ENCODE measurements at regions not wholly inside any gene's neighbourhood (a gene's known extent, or its start where the extent isn't known, plus 50 kb on each side); places are given as distances from the start of the nearest gene placed in this dataset.
"Not testable (repeated sequence)": the region's sequence is repeated elsewhere in the genome, so short reads cannot be mapped to it uniquely, and the experiment has no call there.

- H3K36me3 ChIP-seq (ENCODE audit: control insufficient read depth, insufficient read depth, low read length); H3K27me3 ChIP-seq (ENCODE audit: control insufficient read depth, insufficient read depth, low read length); H3K9ac ChIP-seq (ENCODE audit: low read length); H3K4me3 ChIP-seq (ENCODE audit: low read length); H3K27ac ChIP-seq (ENCODE audit: low read depth, low read length); H3K4me1 ChIP-seq (ENCODE audit: control insufficient read depth, insufficient read depth, low read length): not testable (repeated sequence)
These were observed 171.9 kb downstream of the GALR1 start for GRCh38 chr18:77421546-77421945.

GRCh38 chr18:77422974-77423867, 173.6 kb downstream of the GALR1 start:
- Histone ChIP-seq H3K4me1 (ENCODE audit: control insufficient read depth, insufficient read depth, low read length) (no peaks in the 10 kb centered on the region), H3K27ac (ENCODE audit: low read depth, low read length) (no peak overlapping the region), H3K4me3 (ENCODE audit: low read length) (no peak overlapping the region), H3K9ac (ENCODE audit: low read length) (no peak overlapping the region), H3K27me3 (ENCODE audit: control insufficient read depth, insufficient read depth, low read length) (no peaks in the 10 kb centered on the region), H3K36me3 (ENCODE audit: control insufficient read depth, insufficient read depth, low read length) (no peaks in the 10 kb centered on the region)

- Histone ChIP-seq H3K36me3 (ENCODE audit: control insufficient read depth, insufficient read depth, low read length) (no peaks in the 10 kb centered on the region), H3K4me3 (ENCODE audit: low read length) (no peak overlapping the region), H3K27me3 (ENCODE audit: control insufficient read depth, insufficient read depth, low read length) (no peaks in the 10 kb centered on the region), H3K27ac (ENCODE audit: low read depth, low read length) (no peak overlapping the region), H3K9ac (ENCODE audit: low read length) (no peak overlapping the region), H3K4me1 (ENCODE audit: control insufficient read depth, insufficient read depth, low read length) (no peaks in the 10 kb centered on the region)
These were observed 183.4 kb downstream of the GALR1 start for GRCh38 chr18:77433076-77433475.

- Histone ChIP-seq H3K4me1 (ENCODE audit: control insufficient read depth, insufficient read depth, low read length) (no peaks in the 10 kb centered on the region), H3K4me3 (ENCODE audit: low read length) (no peak overlapping the region), H3K36me3 (ENCODE audit: control insufficient read depth, insufficient read depth, low read length) (no peaks in the 10 kb centered on the region), H3K27me3 (ENCODE audit: control insufficient read depth, insufficient read depth, low read length) (no peaks in the 10 kb centered on the region), H3K27ac (ENCODE audit: low read depth, low read length) (no peak overlapping the region), H3K9ac (ENCODE audit: low read length) (no peak overlapping the region)
These were observed 190.2 kb downstream of the GALR1 start for GRCh38 chr18:77439888-77440287.

GRCh38 chr18:77442393-77442792, 192.7 kb downstream of the GALR1 start:
- no peaks in the 10 kb centered on the region for H3K27me3 ChIP-seq (ENCODE audit: control insufficient read depth, insufficient read depth, low read length)
- H3K4me1 ChIP-seq (ENCODE audit: control insufficient read depth, insufficient read depth, low read length) = no peaks in the 10 kb centered on the region
- H3K27ac ChIP-seq (ENCODE audit: low read depth, low read length) = no peak overlapping the region
- no peak overlapping the region for H3K9ac ChIP-seq (ENCODE audit: low read length)
- no peak overlapping the region for H3K4me3 ChIP-seq (ENCODE audit: low read length)
- H3K36me3 ChIP-seq (ENCODE audit: control insufficient read depth, insufficient read depth, low read length) = no peaks in the 10 kb centered on the region

GRCh38 chr18:77444385-77444784, 194.7 kb downstream of the GALR1 start:
- H3K36me3 ChIP-seq (ENCODE audit: control insufficient read depth, insufficient read depth, low read length) = no peaks in the 10 kb centered on the region
- H3K9ac ChIP-seq (ENCODE audit: low read length) = no peak overlapping the region
- no peak overlapping the region for H3K27ac ChIP-seq (ENCODE audit: low read depth, low read length)
- no peaks in the 10 kb centered on the region for H3K27me3 ChIP-seq (ENCODE audit: control insufficient read depth, insufficient read depth, low read length)
- H3K4me3 ChIP-seq (ENCODE audit: low read length) = no peak overlapping the region
- H3K4me1 ChIP-seq (ENCODE audit: control insufficient read depth, insufficient read depth, low read length) = no peaks in the 10 kb centered on the region

- Histone ChIP-seq H3K36me3 (ENCODE audit: control insufficient read depth, insufficient read depth, low read length) (no peaks in the 10 kb centered on the region), H3K27ac (ENCODE audit: low read depth, low read length) (no peak overlapping the region), H3K9ac (ENCODE audit: low read length) (no peak overlapping the region), H3K4me1 (ENCODE audit: control insufficient read depth, insufficient read depth, low read length) (no peaks in the 10 kb centered on the region), H3K27me3 (ENCODE audit: control insufficient read depth, insufficient read depth, low read length) (no peaks in the 10 kb centered on the region), H3K4me3 (ENCODE audit: low read length) (no peak overlapping the region)
These were observed 198.4 kb downstream of the GALR1 start for GRCh38 chr18:77448046-77448445.

GRCh38 chr18:77455004-77455403, 205.4 kb downstream of the GALR1 start:
- Histone ChIP-seq H3K36me3 (ENCODE audit: control insufficient read depth, insufficient read depth, low read length) (no peaks in the 10 kb centered on the region), H3K9ac (ENCODE audit: low read length) (no peak overlapping the region)

GRCh38 chr18:77457681-77458080, 208.0 kb downstream of the GALR1 start:
- no peak overlapping the region for H3K9ac ChIP-seq (ENCODE audit: low read length)
- H3K36me3 ChIP-seq (ENCODE audit: control insufficient read depth, insufficient read depth, low read length) = no peaks in the 10 kb centered on the region

More at GRCh38 chr18:77455004-77455403, 205.4 kb downstream of the GALR1 start:
- Histone ChIP-seq H3K27me3 (ENCODE audit: control insufficient read depth, insufficient read depth, low read length) (no peaks in the 10 kb centered on the region), H3K4me3 (ENCODE audit: low read length) (no peak overlapping the region), H3K27ac (ENCODE audit: low read depth, low read length) (no peak overlapping the region), H3K4me1 (ENCODE audit: control insufficient read depth, insufficient read depth, low read length) (no peaks in the 10 kb centered on the region)

GRCh38 chr18:77461062-77461688, 211.5 kb downstream of the GALR1 start:
- Histone ChIP-seq H3K36me3 (ENCODE audit: control insufficient read depth, insufficient read depth, low read length) (no peaks in the 10 kb centered on the region), H3K4me3 (ENCODE audit: low read length) (no peak overlapping the region), H3K27ac (ENCODE audit: low read depth, low read length) (no peak overlapping the region), H3K27me3 (ENCODE audit: control insufficient read depth, insufficient read depth, low read length) (no peaks in the 10 kb centered on the region), H3K4me1 (ENCODE audit: control insufficient read depth, insufficient read depth, low read length) (no peaks in the 10 kb centered on the region), H3K9ac (ENCODE audit: low read length) (no peak overlapping the region)

More at GRCh38 chr18:77457681-77458080, 208.0 kb downstream of the GALR1 start:
- Histone ChIP-seq H3K4me1 (ENCODE audit: control insufficient read depth, insufficient read depth, low read length) (no peaks in the 10 kb centered on the region), H3K27ac (ENCODE audit: low read depth, low read length) (no peak overlapping the region), H3K27me3 (ENCODE audit: control insufficient read depth, insufficient read depth, low read length) (no peaks in the 10 kb centered on the region), H3K4me3 (ENCODE audit: low read length) (no peak overlapping the region)

- Histone ChIP-seq H3K36me3 (ENCODE audit: control insufficient read depth, insufficient read depth, low read length) (no peaks in the 10 kb centered on the region), H3K9ac (ENCODE audit: low read length) (no peak overlapping the region), H3K4me3 (ENCODE audit: low read length) (no peak overlapping the region), H3K27ac (ENCODE audit: low read depth, low read length) (no peak overlapping the region), H3K27me3 (ENCODE audit: control insufficient read depth, insufficient read depth, low read length) (no peaks in the 10 kb centered on the region), H3K4me1 (ENCODE audit: control insufficient read depth, insufficient read depth, low read length) (no peaks in the 10 kb centered on the region)
These were observed 215.3 kb downstream of the GALR1 start for GRCh38 chr18:77464917-77465316.

- Histone ChIP-seq H3K36me3 (ENCODE audit: control insufficient read depth, insufficient read depth, low read length) (no peaks in the 10 kb centered on the region), H3K27me3 (ENCODE audit: control insufficient read depth, insufficient read depth, low read length) (no peaks in the 10 kb centered on the region), H3K4me1 (ENCODE audit: control insufficient read depth, insufficient read depth, low read length) (no peaks in the 10 kb centered on the region), H3K4me3 (ENCODE audit: low read length) (no peak overlapping the region), H3K27ac (ENCODE audit: low read depth, low read length) (no peak overlapping the region), H3K9ac (ENCODE audit: low read length) (no peak overlapping the region)
These were observed 217.2 kb downstream of the GALR1 start for GRCh38 chr18:77466890-77467289.

GRCh38 chr18:77469131-77469530, 219.5 kb downstream of the GALR1 start:
- no peaks in the 10 kb centered on the region for H3K36me3 ChIP-seq (ENCODE audit: control insufficient read depth, insufficient read depth, low read length)
- H3K27me3 ChIP-seq (ENCODE audit: control insufficient read depth, insufficient read depth, low read length) = no peaks in the 10 kb centered on the region
- H3K9ac ChIP-seq (ENCODE audit: low read length) = no peak overlapping the region
- no peaks in the 10 kb centered on the region for H3K4me1 ChIP-seq (ENCODE audit: control insufficient read depth, insufficient read depth, low read length)
- no peak overlapping the region for H3K27ac ChIP-seq (ENCODE audit: low read depth, low read length)
- H3K4me3 ChIP-seq (ENCODE audit: low read length) = no peak overlapping the region
